NCI-H2107 (cell line): ENCODE measurements at regions not wholly inside any gene's neighbourhood (a gene's known extent, or its start where the extent isn't known, plus 50 kb on each side); places are given as distances from the start of the nearest gene placed in this dataset.

ENCODE experiments used
- DNase-seq: peaks from one replicate; lab custom pipeline; 2025; lab: John Stamatoyannopoulos, UW

GRCh38 chr3:34783876-34784275 is 855.4 kb upstream of the ARPP21 start:
- DNase-seq: no peak

DNA sequence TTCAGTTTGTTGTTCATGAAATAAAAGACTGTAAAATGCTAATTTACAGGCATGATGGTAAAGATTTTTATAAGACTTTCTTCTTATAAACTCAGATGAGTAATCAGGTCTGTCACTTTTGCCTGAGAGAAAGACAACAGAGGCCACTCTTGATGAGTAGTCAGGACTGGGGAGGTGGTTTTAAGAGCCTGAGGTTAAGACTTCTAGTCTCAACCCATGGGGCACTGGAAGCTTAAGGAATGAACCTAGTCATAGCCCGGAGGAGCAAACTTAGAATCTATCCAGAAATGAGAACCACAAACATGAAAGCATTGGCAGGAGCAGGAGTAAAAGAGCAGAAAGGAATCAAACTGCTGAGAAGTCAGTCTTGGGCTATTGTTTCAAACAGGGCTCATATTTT is 846.3 kb upstream of the ARPP21 start:
- no peak for DNase-seq

- no peak for DNase-seq
Measured at GRCh38 chr3:34807611-34808010, 831.7 kb upstream of the ARPP21 start.

- no peak for DNase-seq
Measured at GRCh38 chr3:34808287-34808686, 831.0 kb upstream of the ARPP21 start.

GRCh38 chr3:34828847-34829246 is 810.5 kb upstream of the ARPP21 start:
- no peak for DNase-seq

- no peak for DNase-seq
Measured at GRCh38 chr3:34832865-34833508, 806.3 kb upstream of the ARPP21 start.

- DNase-seq: no peak
Measured at GRCh38 chr3:34837848-34838741, 801.2 kb upstream of the ARPP21 start.

DNA sequence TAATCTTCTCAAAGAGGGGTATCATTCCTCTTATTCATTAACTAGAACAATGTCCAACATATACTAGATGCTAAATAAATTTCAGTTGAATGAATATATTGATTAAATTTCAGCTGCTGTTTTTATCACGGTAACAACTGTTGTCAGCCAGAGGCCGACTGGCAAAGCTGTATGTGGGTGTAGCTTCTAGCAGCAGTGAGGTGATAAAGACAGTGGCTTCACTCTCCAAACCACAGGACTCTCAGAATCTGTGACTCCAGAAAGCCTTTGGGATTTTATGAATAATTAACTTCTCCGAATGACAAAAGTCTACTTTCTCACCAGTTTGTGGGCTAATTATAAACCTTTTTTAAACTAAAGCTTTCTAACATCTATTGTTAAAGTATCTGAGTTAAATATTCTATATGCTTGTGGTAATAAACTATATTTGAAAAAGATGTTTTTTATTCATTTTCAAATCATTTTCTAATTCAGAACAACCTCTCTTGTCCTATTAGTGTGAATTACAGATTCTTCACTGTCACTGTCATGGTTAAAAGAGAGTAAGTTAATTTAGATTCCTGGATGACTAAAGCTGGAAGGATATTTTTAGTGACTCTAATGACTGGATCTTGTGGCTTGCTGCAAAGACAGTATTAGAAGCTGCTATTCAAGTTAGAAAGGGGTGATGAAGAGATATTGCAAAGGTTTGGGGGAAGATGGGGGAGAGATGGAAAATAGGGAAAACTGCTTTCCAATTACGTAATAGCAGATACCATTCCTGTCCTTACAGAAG is 796.4 kb upstream of the ARPP21 start:
- DNase-seq: no peak

- DNase-seq: no peak
Measured at GRCh38 chr3:34844323-34844620, 795.1 kb upstream of the ARPP21 start.

DNA sequence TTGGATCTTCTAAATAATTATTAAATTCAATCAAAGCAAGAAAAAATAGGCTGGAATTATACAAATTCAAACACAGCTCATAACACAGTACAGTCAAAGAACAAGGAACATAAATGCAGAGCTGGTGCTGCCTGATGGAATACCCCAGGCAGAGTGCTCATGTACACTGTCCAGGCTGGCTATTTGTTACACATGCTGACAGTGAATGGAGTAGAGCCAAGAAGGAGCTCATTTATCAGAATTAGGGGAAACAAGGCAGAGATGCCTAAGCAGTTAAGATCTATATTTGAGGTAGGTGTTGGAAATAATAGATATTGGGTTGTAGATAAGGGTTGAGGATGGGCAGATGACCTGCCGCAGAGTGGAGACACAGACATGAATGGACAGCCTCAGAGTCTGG is 788.2 kb upstream of the ARPP21 start:
- DNase-seq: no peak

GRCh38 chr3:34852844-34853439 is 786.4 kb upstream of the ARPP21 start:
- DNase-seq: no peak

- DNase-seq: no peak
Measured at GRCh38 chr3:34856081-34856947, 783.0 kb upstream of the ARPP21 start.

DNA sequence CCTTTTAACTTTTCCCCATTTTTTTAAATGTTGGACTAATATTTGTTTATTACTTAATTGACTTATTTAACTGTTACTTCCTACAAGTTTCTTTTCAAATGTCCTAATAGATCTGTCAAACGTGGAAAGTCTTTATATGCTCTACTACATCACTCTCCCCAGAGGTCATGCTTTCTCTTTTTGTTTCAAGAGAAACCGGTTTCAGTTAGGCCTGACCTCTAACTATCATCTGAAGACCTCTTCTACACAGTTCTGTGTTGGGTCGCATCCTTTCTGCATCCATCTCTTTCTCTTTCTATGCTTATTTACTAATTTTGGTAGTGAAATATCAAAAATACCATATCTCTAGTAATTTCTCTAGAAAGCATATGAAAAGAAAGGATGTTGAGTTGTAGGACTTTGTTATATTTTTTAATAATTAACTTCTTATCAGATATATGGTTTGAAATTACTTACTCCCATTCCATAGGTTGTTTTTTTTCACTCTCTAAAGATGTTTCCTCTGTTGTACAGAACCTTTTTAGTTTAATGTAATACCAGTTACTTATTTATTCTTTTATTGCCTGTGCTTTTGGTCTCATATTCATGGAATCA is 781.2 kb upstream of the ARPP21 start:
- no peak for DNase-seq

DNA sequence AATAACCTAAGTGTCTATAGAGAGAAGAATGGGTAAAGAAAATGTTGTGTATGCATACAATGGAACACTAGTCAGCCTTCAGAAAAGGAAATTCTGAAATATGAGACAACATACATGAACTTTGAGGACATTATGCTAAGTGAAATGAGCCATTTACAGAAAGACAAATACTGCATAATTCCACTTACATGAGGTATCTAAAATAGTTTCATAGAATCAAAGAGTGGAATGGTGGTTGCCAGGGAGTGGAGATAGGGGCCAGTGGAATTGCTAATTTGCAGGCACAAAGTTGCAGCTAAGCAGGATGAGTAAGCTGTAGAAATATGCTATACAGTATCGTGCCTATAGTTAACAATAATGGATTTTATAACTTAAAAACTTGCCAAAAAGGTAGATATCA is 779.6 kb upstream of the ARPP21 start:
- no peak for DNase-seq

GRCh38 chr3:34862456-34862855 is 776.9 kb upstream of the ARPP21 start:
- no peak for DNase-seq

GRCh38 chr3:34863485-34863884 is 775.8 kb upstream of the ARPP21 start:
- DNase-seq: no peak

- no peak for DNase-seq
Measured at GRCh38 chr3:34864011-34864410, 775.3 kb upstream of the ARPP21 start.

- DNase-seq: no peak
Measured at GRCh38 chr3:34865346-34865745, 774.0 kb upstream of the ARPP21 start.

DNA sequence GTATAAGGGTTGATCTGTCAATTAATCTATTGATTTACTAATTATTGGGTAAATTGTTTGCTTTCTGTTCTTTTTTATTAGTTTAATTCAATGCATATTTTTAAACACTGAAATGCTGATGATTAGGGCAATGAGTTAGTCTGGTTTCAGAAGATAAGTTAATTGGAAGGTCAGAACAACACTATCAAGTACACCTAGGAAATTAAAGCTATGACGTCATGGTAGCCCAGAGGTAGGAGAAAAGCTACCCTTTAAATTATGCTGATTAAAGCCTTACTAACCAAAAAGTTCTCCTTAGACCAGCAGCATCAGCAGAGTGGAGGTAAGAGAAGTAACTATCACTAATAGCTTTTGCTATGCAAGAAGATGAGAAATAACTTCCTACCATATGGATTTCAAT is 770.4 kb upstream of the ARPP21 start:
- DNase-seq: no peak

GRCh38 chr3:34869696-34870095 is 769.6 kb upstream of the ARPP21 start:
- no peak for DNase-seq

DNA sequence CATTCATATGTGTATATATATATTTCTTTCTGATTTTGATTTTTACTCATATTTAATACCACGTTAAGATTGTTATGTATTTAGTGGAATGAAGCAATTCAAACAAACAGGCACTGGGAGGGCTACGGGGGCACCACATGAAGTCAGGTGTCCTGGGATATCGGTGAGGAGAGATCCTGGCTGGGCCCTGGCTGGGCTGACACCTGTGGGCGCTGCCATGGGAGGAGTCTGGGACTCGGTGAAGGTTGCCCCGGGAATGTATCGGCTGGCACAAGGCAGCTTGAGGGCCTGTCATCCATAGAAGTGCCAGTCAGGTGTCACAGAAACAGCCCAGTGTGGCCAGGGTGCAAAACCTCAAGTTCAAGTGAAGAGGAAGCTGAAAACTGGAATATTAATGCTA is 766.9 kb upstream of the ARPP21 start:
- no peak for DNase-seq
